Uterus (tissue), 3 donors: ENCODE measurements at regions not wholly inside any gene's neighbourhood (a gene's known extent, or its start where the extent isn't known, plus 50 kb on each side); places are given as distances from the start of the nearest gene placed in this dataset.
"Not testable (repeated sequence)": the region's sequence is repeated elsewhere in the genome, so short reads cannot be mapped to it uniquely, and the experiment has no call there.

Source experiments
- DNase-seq, 2 donors: peaks; one replicate each; pipeline ENCODE4 v3.0.0-alpha.2; 2019 to 2020
- H3K27ac ChIP-seq, 2 donors: fragments of 200-600 bp; sonication (generic); 1 replicate in 1 of 2; 2 replicates in 1 of 2; pipeline ENCODE4 v1.5.1; 2016 to 2018
- H3K27me3 ChIP-seq, 2 donors: fragments of 200-600 bp; sonication (generic); one replicate each; pipeline ENCODE4 v1.5.1; 2018 to 2019; ENCODE audit warnings: control low read depth in 1 of 2
- H3K36me3 ChIP-seq, 2 donors: fragments of 200-600 bp; sonication (generic); one replicate each; pipeline ENCODE4 v1.5.1; 2019; ENCODE audit warnings: control low read depth in 1 of 2
- H3K4me1 ChIP-seq, 2 donors: fragments of 200-600 bp; sonication (generic); one replicate each; pipeline ENCODE4 v1.5.1; 2018 to 2019; ENCODE audit warnings: control low read depth in 1 of 2
- H3K4me3 ChIP-seq, 2 donors: fragments of 200-600 bp; sonication (generic); 1 replicate in 1 of 2; 2 replicates in 1 of 2; pipeline ENCODE4 v1.5.1; 2018 to 2019; ENCODE audit warnings: mild to moderate bottlenecking in 1 of 2
- H3K9me3 ChIP-seq, 2 donors: fragments of 200-600 bp; sonication (generic); one replicate each; pipeline ENCODE4 v1.5.1; 2019; ENCODE audit warnings: control low read depth in 1 of 2
- CTCF ChIP-seq, 4 experiments: fragments of 200-600 bp in 2 of 4; fragments of 450-650 bp in 2 of 4; sonication (generic) in 2 of 4; IDR thresholded peaks; one replicate each; pipeline ENCODE4 v1.5.1; 2016 to 2019; ENCODE audit warnings: antibody characterized with exemption in 4 of 4, mild to moderate bottlenecking in 2 of 4, moderate library complexity in 1 of 4
- POLR2A ChIP-seq, 2 donors: fragments of 450-650 bp; IDR thresholded peaks; one replicate each; pipeline ENCODE4 v1.6.1; 2016; ENCODE audit warnings: antibody characterized with exemption in 2 of 2, mild to moderate bottlenecking in 1 of 2, moderate library complexity in 1 of 2
- intact Hi-C: fragments of 100-400 bp; cut with DNase I; formaldehyde crosslinking; loops from one replicate; pipeline ENCODE4 v1.15.1; 2023; ENCODE audit warnings: low total_unique reads
- donor health status: DM: yes; HTN: yes; CAD: no.

- Histone ChIP-seq H3K9me3 (no peaks in the 10 kb centered on the region), H3K27me3 (no peaks in the 10 kb centered on the region), H3K4me1 (no peaks in the 10 kb centered on the region), H3K4me3 (no peak overlapping the region), H3K27ac (no peak overlapping the region), H3K36me3 (no peaks in the 10 kb centered on the region)
- TF ChIP-seq CTCF (IDR thresholded peaks at IDR 0.05) (no peak), POLR2A (IDR thresholded peaks at IDR 0.05) (no peak)
- no peak for DNase-seq
- intact Hi-C loops = no loop called here
These were observed 370.5 kb upstream of the NPVF start for GRCh38 chr7:25598765-25599164.

GRCh38 chr7:25600262-25600920 lies 372.1 kb upstream of the NPVF start:
- no peak for DNase-seq
- H3K27ac ChIP-seq = peak overlapping the region in 1 of 2 donors; percentile 4
- H3K4me1 ChIP-seq = no peaks in the 10 kb centered on the region
- intact Hi-C loops = no loop called here
- TF ChIP-seq POLR2A (IDR thresholded peaks at IDR 0.05) (no peak), CTCF (IDR thresholded peaks at IDR 0.05) (no peak)
- no peaks in the 10 kb centered on the region for H3K36me3 ChIP-seq
- H3K9me3 ChIP-seq = no peaks in the 10 kb centered on the region
- H3K4me3 ChIP-seq = no peak overlapping the region
- H3K27me3 ChIP-seq = no peaks in the 10 kb centered on the region

GRCh38 chr7:25602730-25603426 lies 374.6 kb upstream of the NPVF start:
- DNase-seq, H3K36me3 ChIP-seq, H3K27me3 ChIP-seq, H3K9me3 ChIP-seq, intact Hi-C loops, H3K4me1 ChIP-seq: not testable (repeated sequence)
- H3K27ac ChIP-seq = peak overlapping the region; percentile 34 to 65
- peak overlapping the region; percentile 11 to 40 for H3K4me3 ChIP-seq

- H3K36me3 ChIP-seq, intact Hi-C loops, DNase-seq, H3K27me3 ChIP-seq, H3K9me3 ChIP-seq, H3K4me1 ChIP-seq: not testable (repeated sequence)
- Histone ChIP-seq H3K4me3 (peak overlapping the region; percentile 11 to 40), H3K27ac (peak overlapping the region; percentile 34 to 65)
These were observed 375.1 kb upstream of the NPVF start for GRCh38 chr7:25603427-25603740.

GRCh38 chr7:25611196-25611595 lies 382.9 kb upstream of the NPVF start:
- no peaks in the 10 kb centered on the region for H3K27me3 ChIP-seq
- TF ChIP-seq POLR2A (IDR thresholded peaks at IDR 0.05) (no peak), CTCF (IDR thresholded peaks at IDR 0.05) (no peak)
- intact Hi-C loops = no loop called here
- H3K36me3 ChIP-seq = no peaks in the 10 kb centered on the region
- H3K27ac ChIP-seq = no peak overlapping the region
- H3K4me3 ChIP-seq = no peak overlapping the region
- DNase-seq = no peak
- H3K4me1 ChIP-seq = peaks cover 0 to 8% of the 10 kb centered on the region in 2 donors
- peaks cover 0 to 8% of the 10 kb centered on the region in 2 donors for H3K9me3 ChIP-seq

- intact Hi-C loops = no loop called here
- Histone ChIP-seq H3K27me3 (no peaks in the 10 kb centered on the region), H3K4me1 (peaks cover 0 to 8% of the 10 kb centered on the region in 2 donors), H3K9me3 (peaks cover 0 to 8% of the 10 kb centered on the region in 2 donors), H3K4me3 (no peak overlapping the region), H3K36me3 (no peaks in the 10 kb centered on the region), H3K27ac (peak overlapping the region in 1 of 2 donors; percentile 84)
- no peak for TF ChIP-seq CTCF (IDR thresholded peaks at IDR 0.05)
- TF ChIP-seq POLR2A (IDR thresholded peaks at IDR 0.05) = no peak
- DNase-seq = no peak
These were observed 385.6 kb upstream of the NPVF start for GRCh38 chr7:25613912-25614311.
